ENCODE measurements at regions not wholly inside any gene's neighbourhood (a gene's known extent, or its start where the extent isn't known, plus 50 kb on each side); places are given as distances from the start of the nearest gene placed in this dataset.
A peak's percentile ranks its signal among the peaks of the same experiment; 100 is the strongest.

DNA sequence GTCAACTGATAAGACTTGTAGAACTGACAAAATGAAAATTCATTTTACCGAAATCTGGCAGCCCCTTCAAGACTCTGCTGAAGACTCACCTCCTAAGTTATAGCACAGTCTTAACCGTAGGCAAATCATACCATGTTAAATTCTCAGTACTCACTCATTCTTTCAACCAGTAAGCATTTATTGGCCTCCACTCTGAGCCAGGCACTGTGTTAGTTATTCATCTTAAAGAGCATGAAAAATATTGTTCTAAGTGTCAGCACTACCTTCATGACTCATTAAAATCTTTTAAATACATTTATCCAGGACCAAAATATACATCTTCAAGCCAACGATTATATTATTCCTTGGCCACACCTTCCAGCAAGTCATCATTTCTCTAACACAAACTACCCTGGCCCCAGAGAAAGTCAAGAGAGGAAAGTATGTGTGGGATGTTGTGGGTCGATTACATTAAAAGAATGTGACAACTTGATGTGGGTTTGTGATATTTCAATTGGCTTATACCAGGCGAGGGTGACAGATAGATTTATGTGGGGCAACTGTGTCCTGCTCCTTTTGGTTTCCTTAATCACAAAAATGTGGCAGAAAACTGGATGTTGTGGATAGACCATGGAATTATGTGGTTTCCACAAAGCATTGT lies 55.0 kb downstream of the TMEM30B start:
- peak overlapping the region; percentile 34 for H2AFZ ChIP-seq
- TF ChIP-seq, protein P1, sequence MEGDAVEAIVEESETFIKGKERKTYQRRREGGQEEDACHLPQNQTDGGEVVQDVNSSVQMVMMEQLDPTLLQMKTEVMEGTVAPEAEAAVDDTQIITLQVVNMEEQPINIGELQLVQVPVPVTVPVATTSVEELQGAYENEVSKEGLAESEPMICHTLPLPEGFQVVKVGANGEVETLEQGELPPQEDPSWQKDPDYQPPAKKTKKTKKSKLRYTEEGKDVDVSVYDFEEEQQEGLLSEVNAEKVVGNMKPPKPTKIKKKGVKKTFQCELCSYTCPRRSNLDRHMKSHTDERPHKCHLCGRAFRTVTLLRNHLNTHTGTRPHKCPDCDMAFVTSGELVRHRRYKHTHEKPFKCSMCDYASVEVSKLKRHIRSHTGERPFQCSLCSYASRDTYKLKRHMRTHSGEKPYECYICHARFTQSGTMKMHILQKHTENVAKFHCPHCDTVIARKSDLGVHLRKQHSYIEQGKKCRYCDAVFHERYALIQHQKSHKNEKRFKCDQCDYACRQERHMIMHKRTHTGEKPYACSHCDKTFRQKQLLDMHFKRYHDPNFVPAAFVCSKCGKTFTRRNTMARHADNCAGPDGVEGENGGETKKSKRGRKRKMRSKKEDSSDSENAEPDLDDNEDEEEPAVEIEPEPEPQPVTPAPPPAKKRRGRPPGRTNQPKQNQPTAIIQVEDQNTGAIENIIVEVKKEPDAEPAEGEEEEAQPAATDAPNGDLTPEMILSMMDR (IDR thresholded peaks at IDR 0.05), result no peak
- H3K9me3 ChIP-seq (ENCODE audit: control insufficient read depth, low read length), result no peaks in the 10 kb centered on the region
- no peak overlapping the region for H3K9ac ChIP-seq
- no peaks in the 10 kb centered on the region for H3K27me3 ChIP-seq (ENCODE audit: control insufficient read depth, insufficient read depth, low read length)
- peaks cover 82% of the 10 kb centered on the region for H3K4me1 ChIP-seq
- H3K27ac ChIP-seq, result peak overlapping the region; percentile 95
- H3K4me2 ChIP-seq (ENCODE audit: low read length), result no peak overlapping the region
- no peaks in the 10 kb centered on the region for H3K36me3 ChIP-seq (ENCODE audit: control insufficient read depth, insufficient read depth, low read length)
- H3K4me3 ChIP-seq (ENCODE audit: low read depth, low read length), result no peak overlapping the region
- H3K79me2 ChIP-seq, result no peaks in the 10 kb centered on the region

DNA sequence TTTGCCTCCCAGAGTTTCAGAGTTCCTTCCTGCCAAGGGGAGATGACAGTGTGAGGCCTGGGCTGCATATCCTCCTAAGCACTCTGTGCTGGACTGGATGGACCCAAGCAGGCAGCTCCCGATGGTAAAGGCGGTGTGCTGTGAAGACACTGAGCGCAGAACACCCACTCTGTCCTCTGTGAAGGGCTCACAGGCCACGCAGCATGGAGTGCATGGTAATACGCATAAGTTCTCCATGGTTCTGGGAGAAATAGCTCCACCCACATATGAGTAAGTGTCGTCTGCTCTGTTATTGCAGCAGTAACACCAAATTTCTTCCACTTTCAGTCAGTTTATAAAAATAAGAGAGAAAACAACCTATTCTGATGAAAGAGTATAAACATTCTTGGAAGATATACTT lies 55.8 kb downstream of the TMEM30B start:
- H3K79me2 ChIP-seq, result no peaks in the 10 kb centered on the region
- TF ChIP-seq, protein P1 (IDR thresholded peaks at IDR 0.05), result no peak
- H3K36me3 ChIP-seq (ENCODE audit: control insufficient read depth, insufficient read depth, low read length), result no peaks in the 10 kb centered on the region
- peak overlapping the region; percentile 74 for H2AFZ ChIP-seq
- H3K4me1 ChIP-seq, result peaks cover 82% of the 10 kb centered on the region
- no peak overlapping the region for H3K9ac ChIP-seq
- no peak overlapping the region for H3K4me2 ChIP-seq (ENCODE audit: low read length)
- H3K4me3 ChIP-seq (ENCODE audit: low read depth, low read length), result no peak overlapping the region
- H3K27ac ChIP-seq, result peak overlapping the region; percentile 95
- no peaks in the 10 kb centered on the region for H3K27me3 ChIP-seq (ENCODE audit: control insufficient read depth, insufficient read depth, low read length)
- no peaks in the 10 kb centered on the region for H3K9me3 ChIP-seq (ENCODE audit: control insufficient read depth, low read length)

DNA sequence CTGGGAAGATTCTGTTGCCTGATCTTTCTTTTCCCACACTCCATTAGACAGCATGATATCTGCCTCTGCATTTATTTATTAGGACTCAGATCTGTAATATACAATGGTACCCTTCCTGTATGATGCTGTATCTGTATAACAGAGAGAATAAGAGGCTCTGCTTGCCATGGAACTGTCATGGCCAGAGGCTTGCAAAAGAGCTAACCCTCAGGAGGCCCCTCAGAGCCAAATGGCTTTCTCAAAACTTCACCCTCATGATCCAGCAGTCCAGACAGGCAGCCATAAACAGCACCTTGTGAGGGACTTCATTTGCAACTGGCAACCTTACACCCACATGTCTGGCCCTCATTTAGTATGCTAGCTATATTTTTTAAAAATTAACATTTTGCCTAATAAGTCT lies 57.6 kb downstream of the TMEM30B start:
- Histone ChIP-seq H3K4me2 (ENCODE audit: low read length) (peak overlapping the region; percentile 57), H3K9me3 (ENCODE audit: control insufficient read depth, low read length) (no peaks in the 10 kb centered on the region), H2AFZ (peak overlapping the region; percentile 71), H3K4me3 (ENCODE audit: low read depth, low read length) (no peak overlapping the region), H3K79me2 (no peaks in the 10 kb centered on the region), H3K27me3 (ENCODE audit: control insufficient read depth, insufficient read depth, low read length) (no peaks in the 10 kb centered on the region), H3K9ac (no peak overlapping the region), H3K27ac (peak overlapping the region; percentile 95), H3K36me3 (ENCODE audit: control insufficient read depth, insufficient read depth, low read length) (no peaks in the 10 kb centered on the region), H3K4me1 (peaks cover 82% of the 10 kb centered on the region)
- TF ChIP-seq, protein P1 (IDR thresholded peaks at IDR 0.05), result no peak

DNA sequence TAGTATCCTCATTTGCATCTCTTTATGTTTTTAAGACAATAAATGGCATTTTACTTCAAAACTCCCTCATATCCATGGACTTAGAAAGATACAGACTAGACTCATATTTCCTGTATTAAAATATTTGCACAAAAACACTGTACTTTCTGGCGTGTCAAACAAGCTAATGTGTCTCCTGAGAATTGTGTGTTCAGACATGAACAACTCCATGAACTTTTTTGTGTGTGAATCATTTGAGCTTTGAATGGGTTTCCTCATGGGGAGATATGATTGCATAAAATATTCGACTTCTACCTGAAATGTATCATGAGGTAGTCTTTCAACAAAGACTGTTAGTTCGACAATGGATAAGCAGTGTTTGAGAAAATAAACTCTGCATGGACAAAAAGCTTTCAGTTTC lies 58.8 kb downstream of the TMEM30B start:
- H3K4me3 ChIP-seq (ENCODE audit: low read depth, low read length), result peak overlapping the region; percentile 2
- H2AFZ ChIP-seq, result peak overlapping the region; percentile 71
- H3K27me3 ChIP-seq (ENCODE audit: control insufficient read depth, insufficient read depth, low read length), result no peaks in the 10 kb centered on the region
- no peak overlapping the region for H3K9ac ChIP-seq
- H3K36me3 ChIP-seq (ENCODE audit: control insufficient read depth, insufficient read depth, low read length), result no peaks in the 10 kb centered on the region
- H3K9me3 ChIP-seq (ENCODE audit: control insufficient read depth, low read length), result no peaks in the 10 kb centered on the region
- peak overlapping the region; percentile 95 for H3K27ac ChIP-seq
- peak overlapping the region; percentile 57 for H3K4me2 ChIP-seq (ENCODE audit: low read length)
- H3K4me1 ChIP-seq, result peaks cover 88% of the 10 kb centered on the region
- TF ChIP-seq, protein P1 (IDR thresholded peaks at IDR 0.05), result no peak
- H3K79me2 ChIP-seq, result no peaks in the 10 kb centered on the region

DNA sequence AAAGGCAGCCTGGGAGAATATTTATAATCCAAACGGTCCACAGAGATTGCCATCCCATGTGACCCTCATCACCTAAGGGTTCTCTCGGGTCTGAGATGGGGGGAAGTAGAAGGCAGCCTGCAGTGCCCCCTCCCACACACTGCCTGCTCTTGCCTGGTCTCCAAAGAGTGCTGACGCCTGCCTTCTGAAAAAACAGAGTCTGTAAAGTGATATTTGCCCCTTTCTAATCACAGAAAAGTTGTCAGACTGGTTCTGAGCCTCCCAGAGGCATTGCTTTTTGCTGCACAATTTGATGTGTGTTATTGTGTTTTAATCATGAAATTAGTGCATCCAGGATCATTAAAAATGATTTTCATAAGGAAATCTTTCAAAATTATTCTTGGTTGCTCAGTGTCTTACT lies 59.2 kb downstream of the TMEM30B start:
- peaks cover 85% of the 10 kb centered on the region for H3K4me1 ChIP-seq
- peak overlapping the region; percentile 61 for H2AFZ ChIP-seq
- H3K36me3 ChIP-seq (ENCODE audit: control insufficient read depth, insufficient read depth, low read length), result no peaks in the 10 kb centered on the region
- H3K9me3 ChIP-seq (ENCODE audit: control insufficient read depth, low read length), result no peaks in the 10 kb centered on the region
- TF ChIP-seq, protein P1 (IDR thresholded peaks at IDR 0.05), result no peak
- no peaks in the 10 kb centered on the region for H3K27me3 ChIP-seq (ENCODE audit: control insufficient read depth, insufficient read depth, low read length)
- peak overlapping the region; percentile 2 for H3K4me3 ChIP-seq (ENCODE audit: low read depth, low read length)
- H3K9ac ChIP-seq, result no peak overlapping the region
- peak overlapping the region; percentile 95 for H3K27ac ChIP-seq
- peak overlapping the region; percentile 57 for H3K4me2 ChIP-seq (ENCODE audit: low read length)
- no peaks in the 10 kb centered on the region for H3K79me2 ChIP-seq
